ENCODE measurements at regions not wholly inside any gene's neighbourhood (a gene's known extent, or its start where the extent isn't known, plus 50 kb on each side); places are given as distances from the start of the nearest gene placed in this dataset.

GRCh38 chr9:126217797-126218196, 108.8 kb upstream of the MVB12B start:
- H3K4me1 Mint-ChIP-seq = peaks cover 4% of the 10 kb centered on the region
- Histone ChIP-seq H3K79me2 (ENCODE audit: control insufficient read depth, insufficient read depth, low read length) (no peaks in the 10 kb centered on the region), H3K4me3 (ENCODE audit: control extremely low read depth in 1 of 5, extremely low read depth in 1 of 5, insufficient read depth in 1 of 5, low read depth in 2 of 5, low read length in 4 of 5) (no peak overlapping the region), H3K4me2 (replicated peaks; ENCODE audit: low read depth, low read length, poor library complexity, severe bottlenecking) (no peak overlapping the region), H3K9me3 (ENCODE audit: control extremely low read depth in 1 of 3, control insufficient read depth in 2 of 3, insufficient read depth in 1 of 3, low read length in 2 of 3) (peaks cover 4 to 17% (median 13%) of the 10 kb centered on the region in 3 donors), H3K27me3 (replicated peaks in 1 of 4; ENCODE audit: control extremely low read depth in 1 of 4, control insufficient read depth in 3 of 4, insufficient read depth in 4 of 4, low read length in 3 of 4) (peaks cover 0 to 25% (median 12%) of the 10 kb centered on the region in 4 experiments), H3K36me3 (replicated peaks in 1 of 2; ENCODE audit: control extremely low read depth in 1 of 2, control insufficient read depth in 1 of 2, extremely low read depth in 1 of 2, insufficient read depth in 2 of 2, low read length in 1 of 2) (no peaks in the 10 kb centered on the region), H3K27ac (ENCODE audit: low read length in 2 of 2) (no peak overlapping the region), H3K9ac (ENCODE audit: low read length) (no peak overlapping the region), H4K20me1 (ENCODE audit: control insufficient read depth, insufficient read depth, low read length, poor library complexity, severe bottlenecking) (no peaks in the 10 kb centered on the region), H3K4me1 (ENCODE audit: control insufficient read depth in 2 of 2, insufficient read depth in 2 of 2, low read length in 2 of 2) (peaks cover 6 to 7% of the 10 kb centered on the region in 2 donors), H2AFZ (ENCODE audit: insufficient read depth, low read depth, low read length, poor library complexity, severe bottlenecking) (no peak overlapping the region)
- ChIA-PET POLR2A (no interaction called here), CTCF (no interaction called here)
- peaks cover 6% of the 10 kb centered on the region for H3K9me3 Mint-ChIP-seq (ENCODE audit: insufficient read depth)
- peaks cover 59% of the 10 kb centered on the region for H3K27me3 Mint-ChIP-seq
- TF ChIP-seq CTCF (IDR thresholded peaks at IDR 0.05) (no peak), EZH2 (IDR thresholded peaks at IDR 0.05; ENCODE audit: borderline replicate concordance, insufficient read depth, low read depth, low read length, poor library complexity, severe bottlenecking) (no peak)
- ATAC-seq (ENCODE audit: low read depth) = no peak
- no peak overlapping the region for H3K4me3 Mint-ChIP-seq
- intact Hi-C loops (cut with micrococcal nuclease) = no loop called here
- no peak overlapping the region for H3K27ac Mint-ChIP-seq
- 62% methylated on average over 7 of the region's 7 CpGs for WGBS (ENCODE audit: insufficient coverage)
- DNase-seq = no peak

- ChIA-PET CTCF (interaction anchor here (0.5 kb wide), 1 partner anchor 509 kb away, joined by 3 read pairs; no protein-coding TSS in a partner anchor), POLR2A (no interaction called here)
- no peak overlapping the region for H3K4me2 ChIP-seq (replicated peaks; ENCODE audit: low read depth, low read length, poor library complexity, severe bottlenecking)
- peaks cover 59% of the 10 kb centered on the region for H3K27me3 Mint-ChIP-seq
- H3K4me3 Mint-ChIP-seq = no peak overlapping the region
- peaks cover 10% of the 10 kb centered on the region in 2 donors for H3K4me1 ChIP-seq (ENCODE audit: control insufficient read depth in 2 of 2, insufficient read depth in 2 of 2, low read length in 2 of 2)
- no peaks in the 10 kb centered on the region for H3K36me3 ChIP-seq (replicated peaks in 1 of 2; ENCODE audit: control extremely low read depth in 1 of 2, control insufficient read depth in 1 of 2, extremely low read depth in 1 of 2, insufficient read depth in 2 of 2, low read length in 1 of 2)
- H4K20me1 ChIP-seq (ENCODE audit: control insufficient read depth, insufficient read depth, low read length, poor library complexity, severe bottlenecking) = no peaks in the 10 kb centered on the region
- H3K4me3 ChIP-seq (ENCODE audit: control extremely low read depth in 1 of 5, extremely low read depth in 1 of 5, insufficient read depth in 1 of 5, low read depth in 2 of 5, low read length in 4 of 5) = no peak overlapping the region
- no peak overlapping the region for H3K9ac ChIP-seq (ENCODE audit: low read length)
- H2AFZ ChIP-seq (ENCODE audit: insufficient read depth, low read depth, low read length, poor library complexity, severe bottlenecking) = no peak overlapping the region
- peaks cover 0 to 32% (median 15%) of the 10 kb centered on the region in 4 experiments for H3K27me3 ChIP-seq (replicated peaks in 1 of 4; ENCODE audit: control extremely low read depth in 1 of 4, control insufficient read depth in 3 of 4, insufficient read depth in 4 of 4, low read length in 3 of 4)
- ATAC-seq (ENCODE audit: low read depth) (no peak), DNase-seq (no peak)
- TF ChIP-seq EZH2 (IDR thresholded peaks at IDR 0.05; ENCODE audit: borderline replicate concordance, insufficient read depth, low read depth, low read length, poor library complexity, severe bottlenecking) (no peak), CTCF (IDR thresholded peaks at IDR 0.05) (no peak)
- H3K9me3 ChIP-seq (ENCODE audit: control extremely low read depth in 1 of 3, control insufficient read depth in 2 of 3, insufficient read depth in 1 of 3, low read length in 2 of 3) = peaks cover 4 to 15% (median 10%) of the 10 kb centered on the region in 3 donors
- peaks cover 6% of the 10 kb centered on the region for H3K9me3 Mint-ChIP-seq (ENCODE audit: insufficient read depth)
- H3K4me1 Mint-ChIP-seq = peaks cover 4% of the 10 kb centered on the region
- intact Hi-C loops (cut with micrococcal nuclease) = no loop called here
- no peak overlapping the region for H3K27ac ChIP-seq (ENCODE audit: low read length in 2 of 2)
- 84% methylated on average over 10 of the region's 10 CpGs for WGBS (ENCODE audit: insufficient coverage)
- no peaks in the 10 kb centered on the region for H3K79me2 ChIP-seq (ENCODE audit: control insufficient read depth, insufficient read depth, low read length)
- H3K27ac Mint-ChIP-seq = no peak overlapping the region
These were observed 108.1 kb upstream of the MVB12B start for GRCh38 chr9:126218359-126219125.
